Neutrophil (primary cell): ENCODE measurements at regions not wholly inside any gene's neighbourhood (a gene's known extent, or its start where the extent isn't known, plus 50 kb on each side); places are given as distances from the start of the nearest gene placed in this dataset.

Source experiments
- H3K27ac ChIP-seq: fragments of 200-600 bp; sonication (generic); 2 replicates; pipeline ENCODE4 v1.5.1; 2016; ENCODE audit warnings: mild to moderate bottlenecking, moderate library complexity
- H3K27me3 ChIP-seq: fragments of 200-600 bp; sonication (generic); 2 replicates; pipeline ENCODE4 v1.6.0; 2016; ENCODE audit warnings: mild to moderate bottlenecking
- H3K36me3 ChIP-seq: fragments of 200-600 bp; sonication (generic); 2 replicates; pipeline ENCODE4 v1.5.1; 2017
- H3K4me1 ChIP-seq, 2 experiments: fragments of 200-600 bp in 1 of 2; sonication (generic) in 1 of 2; 1 replicate in 1 of 2; 2 replicates in 1 of 2; pipeline versions ENCODE4 v1.5.1 to v1.6.1; 2013 to 2016; ENCODE audit warnings: low read depth in 1 of 2, low read length in 1 of 2, mild to moderate bottlenecking in 1 of 2, moderate library complexity in 1 of 2; ENCODE audit not compliant: control insufficient read depth in 1 of 2, insufficient read depth in 1 of 2
- H3K4me3 ChIP-seq, 2 experiments: fragments of 200-600 bp in 1 of 2; sonication (generic) in 1 of 2; 1 replicate in 1 of 2; 2 replicates in 1 of 2; pipeline ENCODE4 v1.5.1; 2013 to 2016; ENCODE audit warnings: low read depth in 1 of 2, low read length in 1 of 2, mild to moderate bottlenecking in 1 of 2, moderate library complexity in 1 of 2
- H3K9me3 ChIP-seq: fragments of 200-600 bp; sonication (generic); 2 replicates; pipeline ENCODE4 v1.5.1; 2016
- CTCF ChIP-seq: fragments of 200-600 bp; sonication (generic); IDR thresholded peaks from 2 replicates; pipeline ENCODE4 v1.5.1; 2016; ENCODE audit warnings: antibody characterized with exemption

GRCh38 chr12:127334365-127334764, 932.6 kb upstream of the TMEM132C start:
- Histone ChIP-seq H3K4me1 (no peaks in the 10 kb centered on the region), H3K4me3 (no peak overlapping the region), H3K36me3 (no peaks in the 10 kb centered on the region), H3K27me3 (no peaks in the 10 kb centered on the region), H3K9me3 (no peaks in the 10 kb centered on the region), H3K27ac (no peak overlapping the region)
- no peak for TF ChIP-seq CTCF

DNA sequence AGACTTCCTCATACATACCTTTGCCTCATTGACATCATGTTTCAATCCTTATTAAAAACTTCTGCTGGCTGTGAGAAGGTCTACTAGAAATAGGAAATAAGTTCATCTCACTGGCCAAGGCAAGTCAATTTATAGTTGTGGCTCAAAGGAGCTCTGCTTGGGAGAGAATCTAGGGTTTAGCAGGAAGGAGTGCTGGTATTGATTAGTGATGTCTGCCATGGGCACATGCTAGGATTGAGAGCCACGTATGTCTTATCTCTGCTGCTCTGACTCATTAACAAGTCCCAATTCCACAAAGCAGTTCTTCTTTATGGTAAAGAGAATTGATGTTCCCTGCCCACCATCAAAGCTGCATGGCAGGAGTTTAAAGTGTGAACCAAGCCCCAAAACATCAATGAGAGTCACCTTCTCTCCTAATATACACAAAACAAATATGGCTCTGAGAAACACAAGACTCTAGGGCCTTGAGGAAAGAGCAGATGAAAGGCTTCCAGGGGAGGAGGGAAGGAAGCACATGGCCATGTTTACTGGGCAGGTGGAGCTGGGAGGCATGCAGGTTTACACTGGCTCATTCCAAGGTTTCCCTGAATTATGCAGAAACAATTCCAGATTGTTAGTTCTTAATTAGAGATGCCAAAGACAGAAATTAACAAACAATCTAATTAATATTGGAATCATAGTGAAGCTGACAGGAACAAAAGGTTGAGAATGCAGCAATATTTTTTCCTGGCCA, 931.9 kb upstream of the TMEM132C start:
- Histone ChIP-seq H3K36me3 (no peaks in the 10 kb centered on the region), H3K9me3 (no peaks in the 10 kb centered on the region), H3K4me1 (no peaks in the 10 kb centered on the region), H3K27me3 (no peaks in the 10 kb centered on the region), H3K4me3 (no peak overlapping the region), H3K27ac (no peak overlapping the region)
- no peak for TF ChIP-seq CTCF

- Histone ChIP-seq H3K4me1 (no peaks in the 10 kb centered on the region), H3K27ac (no peak overlapping the region)
- no peak for TF ChIP-seq CTCF
These were observed 930.6 kb upstream of the TMEM132C start for GRCh38 chr12:127336416-127336815.

GRCh38 chr12:127339065-127339464, 927.9 kb upstream of the TMEM132C start:
- TF ChIP-seq CTCF, result no peak
- H3K4me1 ChIP-seq, result no peaks in the 10 kb centered on the region
- H3K4me3 ChIP-seq, result no peak overlapping the region
- no peaks in the 10 kb centered on the region for H3K27me3 ChIP-seq
- H3K9me3 ChIP-seq, result no peaks in the 10 kb centered on the region
- no peak overlapping the region for H3K27ac ChIP-seq
- no peaks in the 10 kb centered on the region for H3K36me3 ChIP-seq

More at GRCh38 chr12:127336416-127336815, 930.6 kb upstream of the TMEM132C start:
- Histone ChIP-seq H3K9me3 (no peaks in the 10 kb centered on the region), H3K4me3 (no peak overlapping the region), H3K36me3 (no peaks in the 10 kb centered on the region), H3K27me3 (no peaks in the 10 kb centered on the region)

DNA sequence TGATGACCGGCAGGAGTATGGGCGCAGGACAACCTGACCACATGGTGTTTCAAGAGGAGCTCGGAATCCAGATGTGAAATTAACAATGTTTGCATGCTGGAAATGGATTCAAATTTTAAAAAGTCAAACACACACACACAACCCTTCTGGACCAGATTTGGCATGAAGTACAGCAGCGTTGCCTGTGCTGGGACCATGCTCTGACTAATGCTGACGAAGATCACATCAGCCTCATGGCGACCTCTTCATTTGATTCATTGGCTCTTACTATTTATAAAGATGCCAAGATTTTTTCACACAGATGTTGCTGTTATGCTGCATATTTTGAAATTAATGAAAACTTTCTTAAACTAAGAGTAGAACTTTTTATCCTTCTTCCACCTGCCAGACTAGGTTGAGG, 926.6 kb upstream of the TMEM132C start:
- Histone ChIP-seq H3K4me1 (no peaks in the 10 kb centered on the region), H3K9me3 (no peaks in the 10 kb centered on the region)

More for the DNA sequence above, 926.6 kb upstream of the TMEM132C start:
- H3K27ac ChIP-seq, result no peak overlapping the region
- H3K27me3 ChIP-seq, result no peaks in the 10 kb centered on the region
- H3K4me3 ChIP-seq, result no peak overlapping the region
- H3K36me3 ChIP-seq, result no peaks in the 10 kb centered on the region
- TF ChIP-seq CTCF, result no peak
